ENCODE measurements at regions not wholly inside any gene's neighbourhood (a gene's known extent, or its start where the extent isn't known, plus 50 kb on each side); places are given as distances from the start of the nearest gene placed in this dataset.
"Not testable (repeated sequence)": the region's sequence is repeated elsewhere in the genome, so short reads cannot be mapped to it uniquely, and the experiment has no call there.

DNA sequence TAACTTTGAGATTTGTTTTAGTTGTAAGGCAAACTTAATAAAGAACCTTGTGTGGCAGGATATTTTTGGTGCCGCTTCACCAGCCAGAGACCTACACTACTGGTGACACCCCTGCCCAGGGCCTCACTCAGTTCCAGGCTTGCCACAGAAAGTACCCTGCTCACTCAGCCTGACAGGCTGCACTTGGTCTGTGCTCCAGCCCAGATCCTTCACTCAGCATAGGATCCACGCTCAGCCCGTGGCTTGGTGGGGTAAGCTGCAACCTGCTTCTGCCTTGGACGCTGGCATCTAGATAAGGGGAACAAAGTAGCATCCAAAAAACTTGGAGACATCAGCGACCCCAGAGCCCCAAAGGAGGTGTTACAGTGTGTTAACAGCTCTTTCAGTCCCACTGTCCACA, 825.5 kb downstream of the EPHA3 start:
- Histone ChIP-seq H3K36me3 (no peaks in the 10 kb centered on the region), H3K27me3 (no peaks in the 10 kb centered on the region), H3K4me1 (ENCODE audit: control insufficient read depth in 1 of 2, insufficient read depth in 1 of 2, low read depth in 1 of 2, low read length in 1 of 2) (no peaks in the 10 kb centered on the region), H3K9me3 (no peaks in the 10 kb centered on the region), H3K4me3 (ENCODE audit: low read depth in 1 of 2, low read length in 1 of 2) (no peak overlapping the region), H3K27ac (no peak overlapping the region)
- TF ChIP-seq, protein P1, sequence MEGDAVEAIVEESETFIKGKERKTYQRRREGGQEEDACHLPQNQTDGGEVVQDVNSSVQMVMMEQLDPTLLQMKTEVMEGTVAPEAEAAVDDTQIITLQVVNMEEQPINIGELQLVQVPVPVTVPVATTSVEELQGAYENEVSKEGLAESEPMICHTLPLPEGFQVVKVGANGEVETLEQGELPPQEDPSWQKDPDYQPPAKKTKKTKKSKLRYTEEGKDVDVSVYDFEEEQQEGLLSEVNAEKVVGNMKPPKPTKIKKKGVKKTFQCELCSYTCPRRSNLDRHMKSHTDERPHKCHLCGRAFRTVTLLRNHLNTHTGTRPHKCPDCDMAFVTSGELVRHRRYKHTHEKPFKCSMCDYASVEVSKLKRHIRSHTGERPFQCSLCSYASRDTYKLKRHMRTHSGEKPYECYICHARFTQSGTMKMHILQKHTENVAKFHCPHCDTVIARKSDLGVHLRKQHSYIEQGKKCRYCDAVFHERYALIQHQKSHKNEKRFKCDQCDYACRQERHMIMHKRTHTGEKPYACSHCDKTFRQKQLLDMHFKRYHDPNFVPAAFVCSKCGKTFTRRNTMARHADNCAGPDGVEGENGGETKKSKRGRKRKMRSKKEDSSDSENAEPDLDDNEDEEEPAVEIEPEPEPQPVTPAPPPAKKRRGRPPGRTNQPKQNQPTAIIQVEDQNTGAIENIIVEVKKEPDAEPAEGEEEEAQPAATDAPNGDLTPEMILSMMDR (IDR thresholded peaks at IDR 0.05): no peak

DNA sequence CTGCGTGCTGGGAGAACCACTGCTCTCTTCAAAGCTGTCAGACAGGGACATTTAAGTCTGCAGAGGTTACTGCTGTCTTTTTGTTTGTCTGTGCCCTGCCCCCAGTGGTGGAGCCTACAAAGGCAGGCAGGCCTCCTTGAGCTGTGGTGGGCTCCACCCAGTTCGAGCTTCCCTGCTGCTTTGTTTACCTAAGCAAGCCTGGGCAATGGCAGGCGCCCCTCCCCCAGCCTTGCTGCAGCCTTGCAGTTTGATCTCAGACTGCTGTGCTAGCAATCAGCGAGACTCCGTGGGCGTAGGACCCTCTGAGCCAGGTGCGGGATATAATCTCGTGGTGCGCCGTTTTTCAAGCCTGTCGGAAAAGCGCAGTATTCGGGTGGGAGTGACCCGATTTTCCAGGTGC, 837.0 kb downstream of the EPHA3 start:
- not testable (repeated sequence) for H3K36me3 ChIP-seq; H3K4me3 ChIP-seq (ENCODE audit: low read depth in 1 of 2, low read length in 1 of 2); H3K4me1 ChIP-seq (ENCODE audit: control insufficient read depth in 1 of 2, insufficient read depth in 1 of 2, low read depth in 1 of 2, low read length in 1 of 2); H3K27me3 ChIP-seq; H3K27ac ChIP-seq; H3K9me3 ChIP-seq

DNA sequence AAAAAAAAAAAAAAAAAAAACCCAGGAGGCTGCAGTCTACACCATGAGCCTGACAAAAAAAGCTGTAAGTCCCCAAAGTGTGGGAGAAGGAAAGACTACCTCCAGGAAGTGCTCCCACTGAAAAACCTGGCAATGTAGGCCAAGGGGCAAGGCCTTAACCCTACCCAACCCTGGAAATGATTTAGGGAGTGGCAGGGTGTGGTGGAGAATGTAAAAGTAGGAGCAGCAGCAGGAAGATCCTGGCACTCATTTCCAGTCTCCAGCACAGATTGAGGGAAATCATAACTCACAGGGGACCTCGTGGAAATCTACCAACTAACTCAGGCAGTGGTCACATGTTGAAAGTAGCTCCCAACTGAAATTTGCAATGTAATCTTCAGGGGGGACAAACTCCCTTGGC, 839.5 kb downstream of the EPHA3 start:
- TF ChIP-seq, protein P1 (IDR thresholded peaks at IDR 0.05): no peak

DNA sequence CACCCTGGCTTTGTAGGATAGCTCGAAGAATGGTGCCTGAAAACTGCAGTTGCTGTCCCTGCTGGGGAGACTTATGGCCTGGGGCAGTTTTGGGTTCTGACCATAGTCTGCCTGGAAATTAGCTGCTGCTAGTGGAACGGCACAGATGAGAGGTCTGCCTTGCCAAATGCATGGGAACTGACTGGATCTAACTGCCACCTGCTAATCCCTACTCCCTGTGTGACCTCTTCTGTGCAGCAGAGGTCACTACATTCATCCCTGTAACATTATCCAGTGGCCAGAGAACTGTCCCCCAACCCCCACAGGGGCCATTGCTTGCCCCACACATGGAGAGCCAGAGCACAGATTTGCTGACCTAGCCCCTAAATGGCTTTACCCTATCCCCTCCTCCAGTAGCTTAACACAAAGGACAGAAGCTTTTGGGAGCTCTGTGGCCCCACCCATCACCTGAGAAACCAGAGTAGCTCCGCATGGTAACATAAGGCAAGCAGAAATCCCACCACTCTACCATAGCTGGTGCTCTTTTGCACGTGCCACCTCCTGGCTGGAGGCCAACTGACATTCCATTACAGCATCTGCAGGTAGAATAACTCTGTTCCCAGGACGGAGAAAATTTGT, 840.0 kb downstream of the EPHA3 start:
- H3K27ac ChIP-seq: no peak overlapping the region
- H3K9me3 ChIP-seq: no peaks in the 10 kb centered on the region
- TF ChIP-seq, protein P1 (IDR thresholded peaks at IDR 0.05): no peak

More for the DNA sequence above, 839.5 kb downstream of the EPHA3 start:
- no peak overlapping the region for H3K27ac ChIP-seq
- no peaks in the 10 kb centered on the region for H3K27me3 ChIP-seq
- H3K4me1 ChIP-seq (ENCODE audit: control insufficient read depth in 1 of 2, insufficient read depth in 1 of 2, low read depth in 1 of 2, low read length in 1 of 2): no peaks in the 10 kb centered on the region
- no peak overlapping the region for H3K4me3 ChIP-seq (ENCODE audit: low read depth in 1 of 2, low read length in 1 of 2)
- no peaks in the 10 kb centered on the region for H3K36me3 ChIP-seq
- H3K9me3 ChIP-seq: no peaks in the 10 kb centered on the region

DNA sequence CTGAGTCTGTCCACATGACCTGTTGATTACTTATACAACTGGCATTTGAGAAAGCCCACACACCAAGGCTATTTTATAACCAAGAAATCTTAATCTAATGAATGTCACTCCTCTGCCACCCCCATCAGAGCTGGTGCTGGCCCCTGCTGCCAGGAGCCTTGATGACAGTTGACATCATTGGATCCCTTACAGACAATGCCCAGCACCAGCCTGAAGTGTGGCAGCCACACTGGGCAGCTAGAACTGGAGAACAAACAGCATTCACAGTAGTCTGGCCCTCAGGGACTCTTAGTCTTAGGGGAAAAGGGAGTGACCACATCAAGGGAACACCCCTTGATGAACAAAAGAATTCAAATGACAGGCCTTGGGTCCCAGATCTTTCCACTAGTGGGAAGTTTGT, 840.6 kb downstream of the EPHA3 start:
- Histone ChIP-seq H3K4me1 (ENCODE audit: control insufficient read depth in 1 of 2, insufficient read depth in 1 of 2, low read depth in 1 of 2, low read length in 1 of 2) (no peaks in the 10 kb centered on the region), H3K27me3 (no peaks in the 10 kb centered on the region), H3K36me3 (no peaks in the 10 kb centered on the region), H3K4me3 (ENCODE audit: low read depth in 1 of 2, low read length in 1 of 2) (no peak overlapping the region), H3K27ac (no peak overlapping the region), H3K9me3 (no peaks in the 10 kb centered on the region)
- TF ChIP-seq, protein P1 (IDR thresholded peaks at IDR 0.05): no peak

More for the DNA sequence above, 840.0 kb downstream of the EPHA3 start:
- no peaks in the 10 kb centered on the region for H3K4me1 ChIP-seq (ENCODE audit: control insufficient read depth in 1 of 2, insufficient read depth in 1 of 2, low read depth in 1 of 2, low read length in 1 of 2)
- no peaks in the 10 kb centered on the region for H3K36me3 ChIP-seq
- no peak overlapping the region for H3K4me3 ChIP-seq (ENCODE audit: low read depth in 1 of 2, low read length in 1 of 2)
- no peaks in the 10 kb centered on the region for H3K27me3 ChIP-seq

DNA sequence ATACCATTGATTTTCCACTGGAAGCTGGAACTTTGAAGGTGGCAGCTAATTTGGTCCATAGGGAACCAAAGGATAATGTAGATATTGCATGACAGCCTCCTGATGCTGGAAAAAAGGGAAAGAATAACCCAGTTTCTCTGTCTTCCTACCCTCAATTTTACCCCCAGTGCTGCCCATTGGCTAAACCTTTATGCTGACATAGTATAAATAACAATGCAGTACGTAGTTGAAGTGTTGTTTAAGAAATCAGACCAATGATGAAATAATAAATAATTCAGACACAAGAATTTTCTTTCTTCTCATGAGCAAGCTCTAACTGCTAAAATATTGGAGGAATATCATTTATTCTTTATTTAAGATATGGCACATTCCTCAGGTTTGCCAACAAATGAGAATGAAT, 843.4 kb downstream of the EPHA3 start:
- Histone ChIP-seq H3K4me1 (ENCODE audit: control insufficient read depth in 1 of 2, insufficient read depth in 1 of 2, low read depth in 1 of 2, low read length in 1 of 2) (no peaks in the 10 kb centered on the region), H3K9me3 (no peaks in the 10 kb centered on the region), H3K4me3 (ENCODE audit: low read depth in 1 of 2, low read length in 1 of 2) (no peak overlapping the region), H3K27me3 (no peaks in the 10 kb centered on the region), H3K27ac (no peak overlapping the region), H3K36me3 (no peaks in the 10 kb centered on the region)
- TF ChIP-seq, protein P1 (IDR thresholded peaks at IDR 0.05): no peak
